T47D (cell line): ENCODE measurements at regions not wholly inside any gene's neighbourhood (a gene's known extent, or its start where the extent isn't known, plus 50 kb on each side); places are given as distances from the start of the nearest gene placed in this dataset.

Source experiments
- DNase-seq, 2 experiments: peaks; one replicate each; pipeline versions ENCODE4 v3.0.0 to v3.0.0-alpha.2; 2011 to 2012; ENCODE audit warnings: low read depth in 1 of 2, low spot score in 1 of 2
- JUND ChIP-seq: IDR thresholded peaks from 2 replicates; pipeline ENCODE4 v1.6.1; 2012; ENCODE audit warnings: low read depth
- in situ Hi-C: cut with HindIII; loops from 2 replicates; pipeline ENCODE4 v1.10.0; 2016; ENCODE audit warnings: low sequenced_read_pairs, low pct_unique_long_range_greater_than_20kb

DNA sequence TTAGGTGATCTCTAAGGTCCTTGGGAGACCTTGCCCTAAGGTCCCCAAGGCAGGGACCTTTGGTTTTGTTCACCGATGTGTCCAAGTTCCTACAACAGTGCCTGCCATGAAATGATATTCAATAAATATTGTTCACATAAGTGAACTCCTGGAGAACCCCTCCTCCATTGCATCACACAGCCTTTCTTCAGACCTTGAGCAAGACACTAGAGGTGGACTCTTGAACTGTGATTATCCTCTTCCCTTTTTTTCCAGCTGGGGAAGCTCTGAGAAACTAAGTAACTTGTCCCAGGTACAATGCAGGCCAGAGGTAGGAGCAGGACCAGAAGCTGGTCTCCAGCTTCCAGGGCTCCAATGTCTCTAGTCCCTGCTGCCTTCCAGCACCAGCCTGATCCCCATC lies 76.6 kb upstream of the LMO1 start:
- no peak for TF ChIP-seq JUND
- in situ Hi-C loops = no loop called here
- no peak for DNase-seq

DNA sequence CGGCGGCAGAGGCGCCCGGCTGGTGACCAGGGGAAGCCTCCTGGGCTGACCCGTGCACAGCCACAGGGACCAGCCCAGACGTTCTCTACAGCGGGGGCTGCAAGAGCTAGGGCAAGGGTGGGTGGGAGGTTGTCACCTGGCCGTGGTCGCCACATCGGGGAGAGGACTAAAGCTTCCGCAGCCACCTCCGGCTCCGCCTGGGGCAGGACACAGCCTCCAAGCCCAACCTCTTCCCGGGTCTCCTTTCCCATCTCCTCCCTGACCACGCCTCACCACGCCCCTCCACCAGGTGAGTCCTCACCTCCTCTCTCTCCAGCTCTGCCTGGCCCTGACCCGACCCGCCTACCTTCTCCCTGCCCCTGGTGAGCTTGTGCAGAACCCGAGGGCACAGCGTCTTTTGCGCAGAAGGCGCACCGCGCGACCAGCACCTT lies 75.9 kb upstream of the LMO1 start:
- in situ Hi-C loops = no loop called here
- TF ChIP-seq JUND = no peak
- no peak for DNase-seq

DNA sequence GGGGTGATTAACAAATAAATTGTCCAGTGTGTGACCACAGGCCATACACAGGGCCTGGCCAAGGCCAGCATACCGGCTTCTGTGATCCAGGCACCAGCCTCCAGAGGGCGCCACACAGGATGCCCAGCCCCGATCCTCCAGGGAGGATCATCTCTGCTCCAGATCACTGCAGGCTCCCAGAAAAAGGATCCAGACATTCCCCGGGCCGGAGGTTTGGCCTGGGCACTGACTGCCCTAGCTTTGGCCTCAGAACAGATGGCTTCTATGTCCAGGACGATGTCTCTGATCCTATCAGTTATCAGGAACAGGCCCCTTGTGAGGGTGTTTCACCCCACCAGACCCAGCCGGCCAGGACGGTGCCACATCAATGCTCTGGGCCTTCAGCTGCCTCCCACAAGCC lies 74.5 kb upstream of the LMO1 start:
- peak in 1 of 2 experiments; percentile 38 for DNase-seq
- in situ Hi-C loops = no loop called here
- TF ChIP-seq JUND = no peak

DNA sequence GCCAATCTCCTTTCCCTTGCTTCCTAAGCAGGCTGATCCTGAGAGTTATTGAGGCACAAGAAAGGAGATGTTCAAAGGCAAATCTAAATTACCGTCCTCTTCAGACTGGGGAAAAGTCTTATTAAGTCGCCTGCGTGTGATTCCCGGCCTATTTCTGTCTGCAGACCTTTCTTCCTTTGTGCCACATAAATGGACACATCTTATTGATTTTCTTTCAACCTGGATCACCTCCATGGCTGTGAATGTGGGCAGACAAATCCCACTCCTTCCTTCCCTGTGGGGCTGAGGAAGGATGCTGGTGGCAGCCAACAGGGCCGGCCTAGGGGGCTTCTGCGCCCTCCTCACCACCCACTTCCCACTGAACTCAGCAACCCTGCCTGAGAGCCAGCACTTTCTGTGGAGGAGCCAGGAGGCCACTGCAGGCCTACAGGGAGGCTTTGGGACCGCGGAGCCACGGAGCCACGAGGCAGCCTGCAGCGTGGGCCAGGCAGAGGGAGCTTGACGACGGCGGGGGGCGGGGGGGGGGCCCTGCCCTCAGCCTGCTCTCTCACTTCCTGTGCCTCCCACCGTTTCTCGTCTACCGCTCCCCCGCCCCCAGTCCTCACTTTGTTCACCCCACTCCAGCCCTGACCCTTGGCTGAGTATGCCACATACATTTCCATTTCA lies 73.6 kb upstream of the LMO1 start:
- DNase-seq = no peak
- no peak for TF ChIP-seq JUND
- in situ Hi-C loops = no loop called here

DNA sequence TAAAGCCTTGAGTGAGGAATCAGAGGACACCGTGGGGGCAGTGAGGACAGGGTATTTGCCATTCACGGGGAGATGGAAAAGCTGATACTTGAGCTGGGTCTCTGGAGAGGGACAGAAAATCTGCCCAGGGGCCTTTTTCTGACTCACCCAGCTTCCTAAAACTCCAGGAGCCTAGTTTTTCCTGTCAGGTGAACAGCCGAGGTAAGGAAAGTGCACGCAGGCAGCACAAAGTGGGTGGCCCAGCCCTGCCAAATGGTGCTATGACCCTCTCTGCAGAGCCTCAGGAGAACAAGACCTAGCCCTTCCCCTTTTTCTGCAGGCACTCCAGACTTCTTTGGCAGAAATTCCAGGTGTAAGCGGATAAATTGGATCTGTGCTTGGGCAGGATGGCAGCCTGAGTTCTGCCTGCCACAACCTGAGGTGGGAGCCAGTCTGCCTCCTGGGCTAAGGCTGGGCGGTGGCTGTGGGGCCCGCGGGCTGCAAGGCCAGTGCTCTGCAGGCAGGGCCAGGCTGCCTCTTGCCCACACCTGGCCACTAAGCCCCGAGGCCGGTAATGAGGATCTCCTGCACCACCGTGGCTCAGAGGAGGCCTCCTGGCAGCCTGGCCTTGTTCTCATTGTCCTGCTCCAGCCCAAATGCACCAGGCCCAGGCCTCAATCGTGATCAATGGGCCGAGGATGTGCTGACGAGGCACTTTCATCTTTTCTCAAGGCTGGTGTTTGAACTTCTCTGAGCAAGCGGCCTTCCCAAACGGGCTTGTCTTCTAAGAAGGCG lies 72.9 kb upstream of the LMO1 start:
- no peak for TF ChIP-seq JUND
- DNase-seq = peak in 1 of 2 experiments; percentile 59
- in situ Hi-C loops = no loop called here

DNA sequence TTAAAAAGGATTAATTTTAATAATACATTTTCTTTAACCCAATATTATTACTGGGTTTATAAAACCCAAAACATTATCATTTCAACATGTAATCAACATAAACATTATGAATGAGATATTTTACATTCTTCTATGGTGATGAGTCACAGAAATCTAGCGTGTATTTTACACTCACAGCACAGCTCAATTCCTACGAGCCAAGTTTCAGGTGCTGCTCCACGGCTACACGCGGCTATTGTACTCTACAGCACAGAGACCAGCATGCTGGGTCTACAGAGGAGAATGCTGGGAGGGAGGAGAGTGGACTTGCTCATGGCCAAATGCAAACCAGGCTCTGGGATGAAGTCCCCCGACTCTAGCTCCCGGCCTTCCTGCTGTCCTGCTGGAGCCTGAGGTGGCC lies 72.0 kb upstream of the LMO1 start:
- DNase-seq = no peak
- in situ Hi-C loops = no loop called here
- TF ChIP-seq JUND = no peak

DNA sequence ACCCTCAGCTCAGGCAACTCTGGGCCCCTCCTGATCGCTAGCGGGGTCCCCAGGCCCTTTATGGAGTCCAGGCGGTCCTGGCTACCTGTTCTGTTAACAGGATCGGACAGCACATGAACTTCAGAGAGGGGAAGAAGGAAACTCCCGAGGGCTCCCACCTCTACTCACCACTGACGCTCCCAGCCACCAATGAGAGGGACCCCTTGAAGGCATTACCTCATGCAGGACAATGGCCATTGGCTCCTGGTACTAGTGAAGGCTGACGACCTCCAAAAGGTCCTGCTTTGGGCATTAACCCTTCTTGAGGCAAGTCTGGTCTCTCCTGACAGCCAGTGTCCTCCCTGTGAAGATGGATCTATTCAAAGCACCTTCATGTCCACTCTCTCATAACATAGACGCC lies 71.5 kb upstream of the LMO1 start:
- no peak for TF ChIP-seq JUND
- DNase-seq = no peak
- in situ Hi-C loops = no loop called here

DNA sequence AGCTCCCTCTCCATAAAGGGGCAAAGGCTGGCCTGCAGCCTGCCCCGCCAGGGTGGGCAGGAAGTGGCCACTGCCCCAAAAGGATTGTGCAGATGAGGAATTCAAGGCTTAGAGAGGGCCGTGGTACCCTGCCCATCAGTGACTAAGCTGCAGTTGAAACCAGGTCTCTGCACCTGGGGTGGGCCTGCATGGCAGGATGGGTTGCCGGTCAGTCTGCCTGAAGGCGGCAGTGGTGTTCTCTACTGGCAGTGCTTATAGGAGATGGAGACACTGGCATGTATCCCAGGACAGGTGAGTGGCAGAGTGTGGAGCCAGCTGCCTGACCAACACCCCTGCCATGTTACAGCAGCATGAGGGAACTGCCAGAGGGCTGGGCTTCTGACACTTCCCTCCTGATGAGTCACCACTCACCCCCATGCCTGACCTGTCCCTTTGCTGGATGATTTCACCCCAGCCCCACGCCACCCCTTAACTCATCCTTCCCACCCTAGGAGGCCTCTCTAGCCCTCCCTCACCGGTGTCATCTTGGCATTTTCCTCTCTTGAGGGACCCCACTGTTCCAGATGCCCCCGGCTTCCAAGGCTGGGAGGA lies 70.2 kb upstream of the LMO1 start:
- no peak for DNase-seq
- no peak for TF ChIP-seq JUND
- in situ Hi-C loops = no loop called here

DNA sequence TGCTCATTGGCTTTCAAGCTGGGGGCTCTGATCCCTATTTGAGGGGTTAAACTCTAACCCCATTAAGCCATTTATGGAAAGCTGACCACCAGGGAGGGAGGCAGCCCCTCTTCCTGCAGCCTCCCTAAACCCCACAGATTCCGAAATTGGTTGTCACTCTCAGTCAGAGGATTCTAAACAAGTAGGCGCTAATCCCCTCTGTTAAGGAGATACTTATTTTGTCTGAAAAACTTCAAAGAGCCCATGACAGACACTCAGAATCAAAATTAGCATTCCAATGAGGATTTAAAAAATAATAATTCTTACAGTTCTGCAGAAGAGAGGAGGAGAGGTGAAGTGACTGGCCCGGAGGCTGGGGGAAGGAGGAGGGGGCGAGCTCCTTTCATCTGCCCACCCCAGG lies 69.7 kb upstream of the LMO1 start:
- in situ Hi-C loops = no loop called here
- DNase-seq = no peak
- TF ChIP-seq JUND = no peak

DNA sequence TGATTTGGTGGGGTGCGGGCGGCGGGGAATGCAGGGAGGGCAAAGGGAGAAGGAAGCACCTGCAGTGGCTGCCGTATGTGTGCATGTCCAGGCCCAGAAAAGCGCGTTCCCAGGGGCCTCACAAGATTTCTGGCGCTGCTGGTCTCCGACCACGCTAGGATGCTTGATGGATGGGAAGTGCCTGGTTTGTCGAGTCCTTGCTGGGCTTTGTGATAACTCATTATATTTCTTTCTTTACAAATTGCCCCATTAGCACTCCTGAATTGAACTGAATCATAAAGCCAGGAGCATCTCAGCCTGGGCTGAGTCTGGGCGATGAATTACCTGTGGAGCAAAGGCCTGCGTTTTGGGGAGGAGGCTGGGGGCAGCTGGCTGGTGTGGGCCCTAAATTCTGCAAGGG lies 69.2 kb upstream of the LMO1 start:
- no peak for DNase-seq
- no peak for TF ChIP-seq JUND
- in situ Hi-C loops = no loop called here

DNA sequence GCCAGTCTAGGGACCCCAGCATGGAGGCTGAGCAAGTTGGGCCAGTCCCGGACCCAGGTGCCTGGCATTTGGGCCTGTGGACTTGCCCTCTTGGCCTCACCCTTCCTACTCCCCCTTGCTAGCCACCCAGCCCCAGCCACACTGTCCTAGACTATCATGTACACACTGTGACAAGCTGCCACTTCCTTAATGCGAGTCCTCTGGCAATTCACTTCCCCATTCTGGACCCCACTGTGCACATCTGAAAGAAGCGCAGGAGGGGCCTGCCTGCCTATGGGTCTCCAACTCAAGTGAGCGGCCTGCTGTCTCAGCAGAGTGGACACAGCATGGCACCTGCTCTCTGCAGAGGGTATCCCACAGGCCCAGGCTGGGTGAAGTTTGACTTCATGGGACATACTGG lies 68.5 kb upstream of the LMO1 start:
- no peak for TF ChIP-seq JUND
- in situ Hi-C loops = no loop called here
- no peak for DNase-seq

DNA sequence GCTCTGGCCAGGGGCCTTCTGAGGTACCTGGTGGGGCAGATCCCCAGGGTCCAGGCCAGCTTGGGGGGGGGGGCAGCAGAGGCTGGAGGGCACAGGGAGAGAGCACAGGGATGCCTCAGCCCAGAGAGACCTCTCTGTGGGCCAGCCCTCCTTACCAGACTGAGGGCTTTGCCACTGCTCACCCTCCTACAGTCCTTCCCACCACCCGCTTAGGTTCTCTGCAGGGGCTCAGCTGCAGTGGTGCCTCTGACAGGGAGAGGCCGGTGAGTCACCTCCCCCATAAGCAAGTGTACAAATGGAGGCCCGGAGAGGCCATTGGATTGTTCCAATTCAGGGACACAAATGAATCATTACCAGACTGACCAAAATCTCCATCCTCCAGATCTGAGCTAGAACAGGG lies 68.1 kb upstream of the LMO1 start:
- no peak for TF ChIP-seq JUND
- no peak for DNase-seq
- in situ Hi-C loops = no loop called here

DNA sequence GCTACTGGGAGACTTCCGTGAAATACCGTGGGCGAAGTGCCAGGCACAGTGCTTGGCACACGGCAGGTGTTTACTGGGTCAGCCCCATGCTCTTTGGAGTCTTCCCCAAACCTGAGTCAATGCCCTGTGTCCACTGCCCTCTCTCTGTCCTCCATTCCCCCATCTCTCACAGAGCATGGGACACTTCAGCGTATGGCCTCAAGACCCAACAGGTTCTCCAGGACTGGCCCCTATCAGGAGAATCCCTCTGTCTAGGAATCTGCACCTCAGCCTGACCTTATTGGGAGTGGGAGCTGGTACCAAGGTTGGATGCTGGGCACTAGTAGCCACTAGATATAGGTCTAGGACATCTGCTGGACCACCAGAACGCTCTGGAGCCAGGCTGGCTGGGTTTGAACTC lies 67.2 kb upstream of the LMO1 start:
- DNase-seq = no peak
- TF ChIP-seq JUND = no peak
- in situ Hi-C loops = no loop called here
